ENCODE measurements at regions not wholly inside any gene's neighbourhood (a gene's known extent, or its start where the extent isn't known, plus 50 kb on each side); places are given as distances from the start of the nearest gene placed in this dataset.

- H3K4me3 ChIP-seq (ENCODE audit: low read length in 2 of 2), result no peak overlapping the region
- no peak overlapping the region for H2BK5ac ChIP-seq (ENCODE audit: low read length)
- no peak overlapping the region for H3K9ac ChIP-seq (ENCODE audit: low read depth, low read length, poor library complexity)
- DNase-seq (ENCODE audit: low spot score), result no peak
- H3K14ac ChIP-seq (ENCODE audit: low read length), result no peak overlapping the region
- H3K4me1 ChIP-seq (ENCODE audit: control insufficient read depth in 2 of 2, insufficient read depth in 1 of 2, low read depth in 1 of 2, low read length in 2 of 2), result peaks cover 0 to 2% of the 10 kb centered on the region in 2 donors
- no peaks in the 10 kb centered on the region for H3K36me3 ChIP-seq (replicated peaks in 1 of 2; ENCODE audit: control insufficient read depth in 2 of 2, insufficient read depth in 2 of 2, low read length in 2 of 2)
- H3K18ac ChIP-seq (ENCODE audit: low read length), result no peak overlapping the region
- H3K9me3 ChIP-seq (replicated peaks in 1 of 2; ENCODE audit: control insufficient read depth in 2 of 2, insufficient read depth in 1 of 2, low read depth in 1 of 2, low read length in 2 of 2), result no peaks in the 10 kb centered on the region
- H2BK120ac ChIP-seq (ENCODE audit: low read depth, low read length), result no peak overlapping the region
- no peak overlapping the region for H2BK12ac ChIP-seq (ENCODE audit: low read length)
- H3K4ac ChIP-seq (ENCODE audit: low read length), result no peak overlapping the region
- H2BK15ac ChIP-seq (ENCODE audit: low read length), result no peak overlapping the region
- no CpG with 5 or more reads among the region's 1 CpG for WGBS, 2 donors (ENCODE audit: extremely low coverage in 2 of 2, insufficient read length in 2 of 2, insufficient replicate concordance in 1 of 2)
- no peak overlapping the region for H3K4me2 ChIP-seq (ENCODE audit: insufficient read depth, low read length, poor library complexity, severe bottlenecking)
- H2AK5ac ChIP-seq (ENCODE audit: low read depth, low read length), result no peak overlapping the region
- no peak overlapping the region for H3K27ac ChIP-seq (replicated peaks; ENCODE audit: low read length)
- no peak overlapping the region for H3K23ac ChIP-seq (ENCODE audit: low read depth, low read length, poor library complexity)
- no peak overlapping the region for H4K8ac ChIP-seq (ENCODE audit: low read depth, low read length)
- no peaks in the 10 kb centered on the region for H3K79me1 ChIP-seq (ENCODE audit: low read depth, low read length)
- H3K27me3 ChIP-seq (ENCODE audit: control insufficient read depth in 3 of 3, insufficient read depth in 3 of 3, low read depth in 1 of 3, low read length in 3 of 3), result no peaks in the 10 kb centered on the region
- H2AFZ ChIP-seq (ENCODE audit: low read length), result no peak overlapping the region
- no peak overlapping the region for H4K91ac ChIP-seq (ENCODE audit: low read depth, low read length, poor library complexity)
Measured at GRCh38 chr12:126963825-126964224, 1303.1 kb upstream of the TMEM132C start.

GRCh38 chr12:126966498-126966897, 1300.5 kb upstream of the TMEM132C start:
- Histone ChIP-seq H3K4me3 (ENCODE audit: low read length in 2 of 2) (no peak overlapping the region), H3K79me1 (ENCODE audit: low read depth, low read length) (no peaks in the 10 kb centered on the region), H3K18ac (ENCODE audit: low read length) (no peak overlapping the region), H2BK15ac (ENCODE audit: low read length) (no peak overlapping the region), H3K14ac (ENCODE audit: low read length) (no peak overlapping the region), H4K8ac (ENCODE audit: low read depth, low read length) (no peak overlapping the region), H4K91ac (ENCODE audit: low read depth, low read length, poor library complexity) (no peak overlapping the region), H2AFZ (ENCODE audit: low read length) (no peak overlapping the region), H2BK5ac (ENCODE audit: low read length) (no peak overlapping the region), H3K27ac (replicated peaks; ENCODE audit: low read length) (no peak overlapping the region), H3K4me2 (ENCODE audit: insufficient read depth, low read length, poor library complexity, severe bottlenecking) (no peak overlapping the region), H3K4me1 (ENCODE audit: control insufficient read depth in 2 of 2, insufficient read depth in 1 of 2, low read depth in 1 of 2, low read length in 2 of 2) (no peaks in the 10 kb centered on the region), H2BK12ac (ENCODE audit: low read length) (no peak overlapping the region), H2AK5ac (ENCODE audit: low read depth, low read length) (no peak overlapping the region), H2BK120ac (ENCODE audit: low read depth, low read length) (no peak overlapping the region), H3K9me3 (replicated peaks in 1 of 2; ENCODE audit: control insufficient read depth in 2 of 2, insufficient read depth in 1 of 2, low read depth in 1 of 2, low read length in 2 of 2) (no peaks in the 10 kb centered on the region), H3K27me3 (ENCODE audit: control insufficient read depth in 3 of 3, insufficient read depth in 3 of 3, low read depth in 1 of 3, low read length in 3 of 3) (no peaks in the 10 kb centered on the region), H3K4ac (ENCODE audit: low read length) (no peak overlapping the region), H3K9ac (ENCODE audit: low read depth, low read length, poor library complexity) (no peak overlapping the region), H3K36me3 (replicated peaks in 1 of 2; ENCODE audit: control insufficient read depth in 2 of 2, insufficient read depth in 2 of 2, low read length in 2 of 2) (no peaks in the 10 kb centered on the region), H3K23ac (ENCODE audit: low read depth, low read length, poor library complexity) (no peak overlapping the region)
- no peak for DNase-seq (ENCODE audit: low spot score)
- WGBS, 2 donors (ENCODE audit: extremely low coverage in 2 of 2, insufficient read length in 2 of 2, insufficient replicate concordance in 1 of 2), result no CpG with 5 or more reads among the region's 3 CpGs

GRCh38 chr12:126967152-126967551, 1299.8 kb upstream of the TMEM132C start:
- Histone ChIP-seq H2BK15ac (ENCODE audit: low read length) (no peak overlapping the region), H3K9ac (ENCODE audit: low read depth, low read length, poor library complexity) (no peak overlapping the region), H2AK5ac (ENCODE audit: low read depth, low read length) (no peak overlapping the region), H4K8ac (ENCODE audit: low read depth, low read length) (no peak overlapping the region), H3K27me3 (ENCODE audit: control insufficient read depth in 3 of 3, insufficient read depth in 3 of 3, low read depth in 1 of 3, low read length in 3 of 3) (no peaks in the 10 kb centered on the region), H3K27ac (replicated peaks; ENCODE audit: low read length) (no peak overlapping the region), H3K23ac (ENCODE audit: low read depth, low read length, poor library complexity) (no peak overlapping the region), H2BK120ac (ENCODE audit: low read depth, low read length) (no peak overlapping the region), H3K9me3 (replicated peaks in 1 of 2; ENCODE audit: control insufficient read depth in 2 of 2, insufficient read depth in 1 of 2, low read depth in 1 of 2, low read length in 2 of 2) (no peaks in the 10 kb centered on the region), H3K4me2 (ENCODE audit: insufficient read depth, low read length, poor library complexity, severe bottlenecking) (no peak overlapping the region), H3K36me3 (replicated peaks in 1 of 2; ENCODE audit: control insufficient read depth in 2 of 2, insufficient read depth in 2 of 2, low read length in 2 of 2) (no peaks in the 10 kb centered on the region), H3K79me1 (ENCODE audit: low read depth, low read length) (no peaks in the 10 kb centered on the region), H2BK12ac (ENCODE audit: low read length) (no peak overlapping the region), H4K91ac (ENCODE audit: low read depth, low read length, poor library complexity) (no peak overlapping the region), H3K4ac (ENCODE audit: low read length) (no peak overlapping the region), H2AFZ (ENCODE audit: low read length) (no peak overlapping the region), H3K4me3 (ENCODE audit: low read length in 2 of 2) (no peak overlapping the region), H3K4me1 (ENCODE audit: control insufficient read depth in 2 of 2, insufficient read depth in 1 of 2, low read depth in 1 of 2, low read length in 2 of 2) (peaks cover 0 to 1% of the 10 kb centered on the region in 2 donors), H3K18ac (ENCODE audit: low read length) (no peak overlapping the region), H3K14ac (ENCODE audit: low read length) (no peak overlapping the region), H2BK5ac (ENCODE audit: low read length) (no peak overlapping the region)
- DNase-seq (ENCODE audit: low spot score), result no peak
- WGBS, 2 donors (ENCODE audit: extremely low coverage in 2 of 2, insufficient read length in 2 of 2, insufficient replicate concordance in 1 of 2), result no CpG with 5 or more reads among the region's 5 CpGs

- Histone ChIP-seq H3K9me3 (replicated peaks in 1 of 2; ENCODE audit: control insufficient read depth in 2 of 2, insufficient read depth in 1 of 2, low read depth in 1 of 2, low read length in 2 of 2) (no peaks in the 10 kb centered on the region), H3K27ac (replicated peaks; ENCODE audit: low read length) (no peak overlapping the region), H3K9ac (ENCODE audit: low read depth, low read length, poor library complexity) (no peak overlapping the region), H3K4me1 (ENCODE audit: control insufficient read depth in 2 of 2, insufficient read depth in 1 of 2, low read depth in 1 of 2, low read length in 2 of 2) (peaks cover 0 to 2% of the 10 kb centered on the region in 2 donors), H2BK15ac (ENCODE audit: low read length) (no peak overlapping the region), H2BK120ac (ENCODE audit: low read depth, low read length) (no peak overlapping the region), H3K4me2 (ENCODE audit: insufficient read depth, low read length, poor library complexity, severe bottlenecking) (no peak overlapping the region), H3K36me3 (replicated peaks in 1 of 2; ENCODE audit: control insufficient read depth in 2 of 2, insufficient read depth in 2 of 2, low read length in 2 of 2) (no peaks in the 10 kb centered on the region), H3K4ac (ENCODE audit: low read length) (no peak overlapping the region), H3K18ac (ENCODE audit: low read length) (no peak overlapping the region), H3K79me1 (ENCODE audit: low read depth, low read length) (no peaks in the 10 kb centered on the region), H2BK5ac (ENCODE audit: low read length) (no peak overlapping the region), H4K8ac (ENCODE audit: low read depth, low read length) (no peak overlapping the region), H2AFZ (ENCODE audit: low read length) (no peak overlapping the region), H3K23ac (ENCODE audit: low read depth, low read length, poor library complexity) (no peak overlapping the region), H3K14ac (ENCODE audit: low read length) (no peak overlapping the region), H4K91ac (ENCODE audit: low read depth, low read length, poor library complexity) (no peak overlapping the region), H3K27me3 (ENCODE audit: control insufficient read depth in 3 of 3, insufficient read depth in 3 of 3, low read depth in 1 of 3, low read length in 3 of 3) (no peaks in the 10 kb centered on the region), H2BK12ac (ENCODE audit: low read length) (no peak overlapping the region), H2AK5ac (ENCODE audit: low read depth, low read length) (no peak overlapping the region), H3K4me3 (ENCODE audit: low read length in 2 of 2) (no peak overlapping the region)
- WGBS, 2 donors (ENCODE audit: extremely low coverage in 2 of 2, insufficient read length in 2 of 2, insufficient replicate concordance in 1 of 2), result no CpG with 5 or more reads among the region's 3 CpGs
- DNase-seq (ENCODE audit: low spot score), result no peak
Measured at GRCh38 chr12:126974779-126975178, 1292.2 kb upstream of the TMEM132C start.
